Activated CD4-positive, alpha-beta T cell treated with anti-CD3 and anti-CD28 coated beads, Interleukin-2, amount 10 ng/mL, durations not matched to agents 7 days and 5 days (primary cell): ENCODE measurements at regions not wholly inside any gene's neighbourhood (a gene's known extent, or its start where the extent isn't known, plus 50 kb on each side); places are given as distances from the start of the nearest gene placed in this dataset.

Experiments used
- CTCF ChIA-PET: fragments of 350-600 bp; sonication (Branson Sonifier 250); formaldehyde crosslinking; loops from one replicate; lab custom pipeline; 2021; ENCODE audit warnings: antibody characterized with exemption; lab: Charles Lee
- POLR2A ChIA-PET: fragments of 350-600 bp; sonication (Branson Sonifier 250); formaldehyde crosslinking; loops from one replicate; lab custom pipeline; 2021; ENCODE audit warnings: antibody characterized with exemption; lab: Charles Lee
- DNase-seq: peaks from one replicate; pipeline ENCODE4 v3.0.0-alpha.2; 2020
- H3K27ac Mint-ChIP-seq: one replicate; pipeline ENCODE4 v1.8.0; 2021; ENCODE audit warnings: mild to moderate bottlenecking, moderate library complexity, mixed read lengths
- H3K27me3 Mint-ChIP-seq: one replicate; pipeline ENCODE4 v1.8.0; 2021; ENCODE audit warnings: mixed read lengths
- H3K36me3 Mint-ChIP-seq: one replicate; pipeline ENCODE4 v1.8.0; 2021; ENCODE audit warnings: low read depth, mixed read lengths
- H3K4me1 Mint-ChIP-seq: one replicate; pipeline ENCODE4 v1.8.0; 2021; ENCODE audit warnings: mixed read lengths
- H3K4me3 Mint-ChIP-seq: one replicate; pipeline ENCODE4 v1.8.0; 2021; ENCODE audit warnings: mild to moderate bottlenecking, moderate library complexity, mixed read lengths
- H3K9me3 Mint-ChIP-seq: one replicate; pipeline ENCODE4 v1.8.0; 2021; ENCODE audit warnings: mixed read lengths

DNA sequence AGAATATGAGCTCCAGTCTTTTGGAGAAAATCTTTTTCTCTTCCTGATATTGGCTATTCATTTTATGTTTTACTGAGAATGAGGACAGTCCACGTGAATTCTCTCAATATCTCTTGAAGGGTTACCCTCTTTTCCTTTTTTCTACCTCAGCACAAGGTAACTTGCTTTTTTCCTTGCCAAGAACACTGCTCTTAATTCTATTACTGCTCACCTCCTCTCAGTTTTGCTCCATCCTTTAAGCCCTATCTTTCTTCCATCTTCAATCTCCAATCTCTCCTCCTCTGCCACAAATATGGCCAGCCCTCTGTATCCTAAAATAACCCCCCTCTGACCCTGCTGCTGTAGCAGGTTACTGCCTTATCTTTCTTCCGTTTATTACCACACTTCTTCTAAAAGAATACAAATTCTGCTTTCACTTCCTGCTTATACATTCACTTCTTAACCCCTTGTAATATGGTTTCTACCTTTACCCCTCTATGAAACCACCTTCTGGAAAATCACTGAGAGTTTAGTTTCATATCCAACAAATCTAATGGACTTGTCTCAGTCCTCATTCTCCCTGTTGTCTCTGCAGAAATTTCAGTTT is 89.0 kb downstream of the NFKBIZ start:
- Mint-ChIP-seq H3K27ac (no peak overlapping the region), H3K36me3 (peaks cover 16% of the 10 kb centered on the region), H3K4me1 (peaks cover 43% of the 10 kb centered on the region), H3K9me3 (peaks cover under 1% of the 10 kb centered on the region), H3K27me3 (peaks cover 14% of the 10 kb centered on the region), H3K4me3 (no peak overlapping the region)
- no peak for DNase-seq
- ChIA-PET CTCF (interaction anchor here (0.6 to 0.7 kb wide), 2 partner anchors 14 to 68 kb away, joined by 3 read pairs; no protein-coding TSS in a partner anchor), POLR2A (no interaction called here)

DNA sequence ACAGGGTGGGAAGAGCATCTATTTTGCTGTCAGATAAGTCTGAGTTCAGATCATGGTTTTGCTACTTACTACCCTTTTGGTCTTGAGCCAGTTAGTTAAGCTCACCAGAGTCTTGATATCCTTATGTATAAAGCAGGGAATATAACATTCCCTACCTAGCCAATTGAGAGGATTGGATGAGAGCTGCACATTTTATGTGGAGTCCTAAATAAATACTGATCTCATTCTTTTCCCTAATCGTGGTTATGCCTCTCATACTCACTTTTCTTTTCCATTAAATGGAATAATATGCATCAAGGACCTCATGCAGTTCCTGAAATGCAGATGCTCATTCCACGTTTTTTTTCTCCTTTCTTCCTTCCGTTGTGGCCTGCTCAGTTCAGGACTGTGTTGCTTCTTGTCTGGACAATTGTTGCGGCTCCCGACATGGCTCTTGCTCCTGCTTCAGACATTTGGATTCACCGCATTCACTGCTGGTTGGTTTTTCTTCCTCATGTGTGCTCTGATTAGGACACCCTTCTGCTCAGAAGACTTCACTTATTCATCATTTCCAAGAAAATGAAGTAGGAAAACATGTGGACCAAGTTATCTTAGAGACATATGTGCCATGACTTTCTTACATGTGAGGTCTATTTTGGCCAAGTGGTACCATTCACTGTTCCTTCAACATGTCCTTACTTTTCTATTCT is 90.2 kb downstream of the NFKBIZ start:
- ChIA-PET CTCF (no interaction called here), POLR2A (no interaction called here)
- H3K4me3 Mint-ChIP-seq: no peak overlapping the region
- DNase-seq: no peak
- peaks cover 11% of the 10 kb centered on the region for H3K27me3 Mint-ChIP-seq
- peaks cover 42% of the 10 kb centered on the region for H3K4me1 Mint-ChIP-seq
- H3K36me3 Mint-ChIP-seq: peaks cover 11% of the 10 kb centered on the region
- H3K27ac Mint-ChIP-seq: no peak overlapping the region
- no peaks in the 10 kb centered on the region for H3K9me3 Mint-ChIP-seq

DNA sequence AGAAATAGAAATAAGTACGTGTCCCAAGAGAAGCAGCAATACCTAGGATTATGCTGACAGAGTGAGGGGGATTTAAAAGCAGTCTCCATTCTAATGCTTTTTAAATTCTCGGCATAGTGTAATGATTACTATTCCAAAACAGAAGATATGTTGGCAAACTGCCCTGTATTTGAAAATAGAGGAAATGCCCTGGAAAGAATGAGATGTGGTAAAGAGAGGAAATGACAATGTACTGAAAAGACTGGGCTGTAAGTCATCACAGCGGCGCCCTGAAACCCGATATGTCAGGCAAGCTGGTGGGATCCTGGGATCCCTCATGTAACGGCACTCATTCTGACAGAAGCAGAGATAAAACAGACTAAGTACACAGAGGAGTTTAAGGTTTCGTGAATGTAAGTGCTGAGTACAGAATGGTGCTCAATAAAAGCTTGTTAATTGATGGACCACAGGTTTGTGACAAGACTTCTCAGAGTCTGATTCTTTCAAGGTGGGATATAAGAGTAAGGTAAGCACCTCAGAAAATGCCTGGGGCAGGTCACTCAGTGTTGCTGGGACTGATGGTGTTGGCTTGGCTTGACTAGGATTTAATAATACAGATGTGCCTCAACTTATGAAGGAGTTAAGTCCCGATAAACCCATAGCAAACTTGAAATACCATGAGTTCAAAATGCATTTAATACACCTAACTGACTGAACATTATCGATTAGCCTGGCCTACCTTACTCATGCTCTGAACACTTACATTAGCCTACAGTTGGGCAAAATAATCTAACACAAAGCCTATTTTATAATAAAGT is 91.4 kb downstream of the NFKBIZ start:
- H3K4me3 Mint-ChIP-seq: no peak overlapping the region
- H3K27ac Mint-ChIP-seq: no peak overlapping the region
- peaks cover 10% of the 10 kb centered on the region for H3K27me3 Mint-ChIP-seq
- POLR2A ChIA-PET: no interaction called here
- CTCF ChIA-PET: no interaction called here
- H3K36me3 Mint-ChIP-seq: peaks cover 5% of the 10 kb centered on the region
- H3K4me1 Mint-ChIP-seq: peaks cover 36% of the 10 kb centered on the region
- no peaks in the 10 kb centered on the region for H3K9me3 Mint-ChIP-seq
- DNase-seq: no peak

DNA sequence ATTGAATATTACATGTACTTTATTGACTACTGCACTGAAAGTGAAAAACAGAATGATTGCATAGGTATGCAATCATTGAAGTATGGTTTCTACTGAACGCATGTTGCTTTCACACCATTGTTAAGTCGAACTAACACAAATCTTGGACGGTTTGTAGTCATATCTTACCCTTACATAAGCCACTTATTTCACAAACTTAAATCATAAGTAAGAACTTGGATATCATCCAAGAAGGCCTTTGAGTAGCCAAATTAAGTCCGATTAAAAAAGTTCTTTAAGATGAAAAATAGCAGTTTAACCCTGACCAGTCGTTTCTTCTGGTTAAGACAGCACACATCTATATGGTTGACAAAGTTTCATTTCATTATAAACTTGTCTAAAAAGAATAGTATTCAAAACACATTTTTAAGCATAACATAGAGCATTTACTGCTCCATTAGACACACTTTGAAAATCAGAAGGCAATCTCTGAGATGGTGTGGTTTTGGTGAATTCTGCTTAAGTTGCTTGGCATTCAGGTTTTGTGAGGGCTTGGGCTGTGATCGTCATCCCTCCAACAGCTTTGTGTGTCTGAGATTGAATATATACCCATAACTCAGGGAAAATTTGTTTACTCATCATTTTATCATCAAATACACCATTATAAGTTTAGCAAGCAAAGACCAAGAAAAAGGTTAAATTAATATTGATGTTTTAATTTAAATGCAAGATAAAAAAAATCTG is 92.2 kb downstream of the NFKBIZ start:
- CTCF ChIA-PET: no interaction called here
- POLR2A ChIA-PET: no interaction called here
- Mint-ChIP-seq H3K4me3 (no peak overlapping the region), H3K36me3 (peaks cover 5% of the 10 kb centered on the region), H3K4me1 (peaks cover 33% of the 10 kb centered on the region), H3K27me3 (peaks cover 16% of the 10 kb centered on the region), H3K27ac (no peak overlapping the region), H3K9me3 (no peaks in the 10 kb centered on the region)
- DNase-seq: no peak

DNA sequence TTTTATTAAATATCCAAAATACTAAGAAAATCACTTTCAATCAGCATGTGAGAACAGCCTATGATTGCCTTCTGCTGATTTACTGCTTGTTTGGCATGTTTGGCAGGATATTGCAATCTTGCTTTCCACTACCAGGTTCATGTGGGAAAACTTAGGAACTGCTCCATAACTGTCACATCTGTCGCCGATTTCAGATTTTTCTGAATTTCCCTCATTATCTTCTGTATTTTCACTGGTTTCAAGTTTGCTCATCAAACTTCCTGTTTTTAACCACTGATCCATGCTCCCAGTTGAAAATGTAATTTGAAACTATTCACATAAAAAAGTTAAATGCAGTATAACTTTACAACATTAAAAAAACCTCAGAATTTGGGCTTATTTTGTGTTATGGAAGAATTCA is 93.0 kb downstream of the NFKBIZ start:
- POLR2A ChIA-PET: no interaction called here
- peaks cover 25% of the 10 kb centered on the region for H3K4me1 Mint-ChIP-seq
- H3K9me3 Mint-ChIP-seq: no peaks in the 10 kb centered on the region
- H3K27me3 Mint-ChIP-seq: peaks cover 16% of the 10 kb centered on the region
- peak overlapping the region; percentile 18 for H3K4me3 Mint-ChIP-seq
- CTCF ChIA-PET: no interaction called here
- no peak overlapping the region for H3K27ac Mint-ChIP-seq
- DNase-seq: no peak
- H3K36me3 Mint-ChIP-seq: no peaks in the 10 kb centered on the region

DNA sequence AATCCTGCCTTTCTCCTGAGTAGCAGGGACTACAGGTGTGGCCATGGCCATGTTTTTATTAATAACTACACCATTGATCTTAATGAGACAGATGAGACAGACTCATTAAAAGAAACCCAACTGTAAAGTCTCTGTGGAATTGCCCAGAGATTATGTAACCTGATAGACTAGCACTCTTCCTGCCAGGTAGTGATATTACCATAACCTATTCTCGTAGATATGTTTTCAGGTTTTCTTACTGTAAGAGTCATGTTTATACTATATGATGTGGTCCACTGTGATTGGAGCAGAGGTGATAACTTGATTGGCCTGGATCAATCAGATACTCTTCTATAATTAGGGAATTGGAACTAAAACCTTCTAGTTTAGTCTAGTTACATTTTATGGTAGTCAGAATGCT is 93.7 kb downstream of the NFKBIZ start:
- Mint-ChIP-seq H3K27ac (no peak overlapping the region), H3K4me1 (peaks cover 24% of the 10 kb centered on the region), H3K27me3 (peaks cover 16% of the 10 kb centered on the region), H3K36me3 (no peaks in the 10 kb centered on the region), H3K9me3 (peaks cover 2% of the 10 kb centered on the region), H3K4me3 (no peak overlapping the region)
- CTCF ChIA-PET: no interaction called here
- DNase-seq: no peak
- POLR2A ChIA-PET: no interaction called here

DNA sequence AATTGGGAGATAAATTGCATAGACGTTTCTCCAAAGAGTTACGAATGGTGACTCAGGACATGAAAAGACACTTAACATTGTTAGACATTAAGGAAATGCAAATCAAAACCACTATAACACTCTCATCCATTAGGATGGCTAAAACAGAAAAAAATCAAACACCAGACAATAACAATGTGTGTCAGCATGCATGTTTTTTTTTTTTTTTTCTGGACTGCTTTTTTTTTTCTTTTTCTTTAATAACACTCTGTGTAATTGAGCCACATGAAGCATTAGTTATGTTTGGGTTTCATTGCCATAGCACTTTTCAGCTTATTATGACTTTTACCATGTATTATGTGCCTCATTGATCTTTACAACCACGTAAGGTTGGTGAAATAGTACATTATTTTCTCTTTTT is 95.0 kb downstream of the NFKBIZ start:
- CTCF ChIA-PET: no interaction called here
- POLR2A ChIA-PET: no interaction called here
- no peak for DNase-seq
- Mint-ChIP-seq H3K27me3 (peaks cover 16% of the 10 kb centered on the region), H3K9me3 (peaks cover 2% of the 10 kb centered on the region), H3K36me3 (no peaks in the 10 kb centered on the region), H3K4me3 (no peak overlapping the region), H3K4me1 (peaks cover 24% of the 10 kb centered on the region), H3K27ac (no peak overlapping the region)

DNA sequence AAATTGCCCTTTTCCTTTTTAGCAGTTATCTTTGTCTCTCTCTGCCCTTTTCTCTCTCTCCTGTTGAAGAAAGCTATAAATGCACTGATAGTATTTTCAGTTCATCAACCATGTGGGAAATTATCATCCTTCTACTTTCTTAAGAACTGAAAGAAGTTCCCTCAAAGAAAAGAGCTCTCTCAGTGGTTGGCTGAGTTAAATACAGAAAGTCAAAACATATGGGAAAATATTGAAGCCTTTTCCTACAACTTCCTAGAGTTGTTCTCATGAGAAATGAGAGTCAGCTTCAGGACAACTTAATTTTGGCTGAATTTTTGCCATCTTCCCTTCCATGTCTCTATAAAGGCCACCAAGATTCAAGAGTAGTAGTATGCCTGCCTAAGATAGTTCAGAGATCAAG is 96.7 kb downstream of the NFKBIZ start:
- peaks cover 2% of the 10 kb centered on the region for H3K9me3 Mint-ChIP-seq
- no peak overlapping the region for H3K4me3 Mint-ChIP-seq
- peaks cover 29% of the 10 kb centered on the region for H3K4me1 Mint-ChIP-seq
- DNase-seq: no peak
- H3K27ac Mint-ChIP-seq: no peak overlapping the region
- peaks cover 20% of the 10 kb centered on the region for H3K27me3 Mint-ChIP-seq
- ChIA-PET CTCF (interaction anchor here (0.9 to 1.1 kb wide), 2 partner anchors 10 to 15 kb away, joined by 3 to 6 read pairs; no protein-coding TSS in a partner anchor), POLR2A (interaction anchor here (0.5 kb wide), 1 partner anchor 150 kb away, joined by 3 read pairs; no protein-coding TSS in a partner anchor)
- no peaks in the 10 kb centered on the region for H3K36me3 Mint-ChIP-seq

DNA sequence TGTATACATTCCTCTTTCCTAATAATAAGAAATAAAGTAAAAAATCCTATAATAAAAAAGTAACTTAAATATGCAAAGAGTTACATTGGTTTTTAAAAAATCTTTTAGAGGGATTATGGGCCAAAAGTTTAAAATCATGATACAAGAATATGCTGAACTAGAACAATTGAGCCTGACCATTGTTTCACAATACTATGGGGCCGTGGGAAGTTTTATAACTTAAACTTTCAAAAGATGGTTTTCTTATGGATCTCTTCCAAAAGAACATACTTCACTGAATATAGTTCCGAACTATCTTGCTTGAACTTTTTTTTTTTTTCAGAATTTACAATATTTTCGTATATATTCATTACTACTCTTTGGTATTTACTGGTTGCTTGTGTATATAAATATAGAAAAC is 97.6 kb downstream of the NFKBIZ start:
- Mint-ChIP-seq H3K36me3 (no peaks in the 10 kb centered on the region), H3K9me3 (peaks cover 2% of the 10 kb centered on the region), H3K27me3 (peaks cover 19% of the 10 kb centered on the region), H3K4me1 (peaks cover 24% of the 10 kb centered on the region), H3K27ac (no peak overlapping the region), H3K4me3 (no peak overlapping the region)
- DNase-seq: no peak
- POLR2A ChIA-PET: no interaction called here
- CTCF ChIA-PET: no interaction called here

DNA sequence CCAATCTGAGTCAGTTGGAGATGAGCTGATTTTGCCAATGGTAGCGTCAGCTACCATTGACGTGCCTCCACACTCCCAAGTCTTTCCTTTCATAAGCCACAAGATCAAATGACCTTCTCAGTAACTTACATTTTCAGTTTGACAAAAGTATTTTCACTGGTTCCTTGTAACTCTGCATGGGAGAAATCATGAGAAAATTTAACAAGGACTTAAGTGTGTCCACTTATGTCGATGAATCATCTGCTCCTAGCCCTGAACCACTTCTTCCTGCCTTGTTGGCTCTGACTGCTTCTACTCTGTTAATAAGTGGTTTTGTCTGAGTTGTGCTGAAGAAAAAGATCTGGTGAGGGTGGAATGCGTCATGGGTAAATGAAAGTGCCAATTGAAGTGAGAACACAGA is 101.2 kb downstream of the NFKBIZ start:
- Mint-ChIP-seq H3K27ac (no peak overlapping the region), H3K36me3 (no peaks in the 10 kb centered on the region), H3K9me3 (peaks cover 8% of the 10 kb centered on the region), H3K4me1 (peaks cover 9% of the 10 kb centered on the region), H3K4me3 (no peak overlapping the region), H3K27me3 (peaks cover 11% of the 10 kb centered on the region)
- ChIA-PET POLR2A (no interaction called here), CTCF (interaction anchor here (1.5 to 1.8 kb wide), 2 partner anchors 13 to 33 kb away, joined by 3 to 5 read pairs; no protein-coding TSS in a partner anchor)
- DNase-seq: no peak

DNA sequence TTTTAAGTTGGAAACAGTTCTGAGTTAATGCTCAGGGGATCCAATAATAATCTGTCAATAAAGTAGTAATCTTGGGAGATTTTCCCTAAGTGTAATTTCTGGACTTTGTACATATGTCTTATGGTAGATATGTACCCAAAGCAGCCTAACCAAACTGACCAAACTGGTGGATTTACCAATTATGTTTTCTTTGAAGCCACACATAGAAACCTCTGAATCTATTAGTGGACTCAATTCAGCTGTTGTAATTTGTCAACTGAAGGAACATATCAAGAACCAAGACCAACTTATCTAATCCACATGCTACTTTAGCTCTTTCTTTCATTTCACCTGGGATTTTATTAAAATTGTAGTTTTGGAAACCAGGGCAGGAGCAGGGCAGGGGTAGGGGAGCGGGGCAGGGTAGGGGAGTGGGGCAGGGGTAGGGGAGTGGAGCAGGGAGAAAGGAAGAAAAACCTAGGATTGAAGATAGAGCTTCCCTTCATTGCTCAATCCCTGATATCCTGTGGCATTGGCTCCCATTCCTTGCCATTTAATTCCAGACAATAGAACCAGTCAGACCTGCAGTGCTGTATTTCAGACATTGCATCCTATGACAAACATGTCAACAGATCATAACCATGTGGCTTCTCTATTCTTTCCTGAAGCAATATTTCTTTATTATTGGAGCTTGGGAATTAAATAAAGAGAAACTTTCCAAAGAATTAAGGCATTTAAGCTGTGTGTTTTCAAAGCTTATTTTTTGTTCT is 101.8 kb downstream of the NFKBIZ start:
- POLR2A ChIA-PET: no interaction called here
- Mint-ChIP-seq H3K9me3 (peaks cover 8% of the 10 kb centered on the region), H3K4me3 (no peak overlapping the region), H3K27ac (no peak overlapping the region), H3K4me1 (peaks cover 5% of the 10 kb centered on the region), H3K36me3 (no peaks in the 10 kb centered on the region), H3K27me3 (peaks cover 6% of the 10 kb centered on the region)
- DNase-seq: no peak
- CTCF ChIA-PET: interaction anchor here (0.8 to 1.8 kb wide), 4 partner anchors 12 to 33 kb away, joined by 3 to 5 read pairs (median 4); no protein-coding TSS in a partner anchor

DNA sequence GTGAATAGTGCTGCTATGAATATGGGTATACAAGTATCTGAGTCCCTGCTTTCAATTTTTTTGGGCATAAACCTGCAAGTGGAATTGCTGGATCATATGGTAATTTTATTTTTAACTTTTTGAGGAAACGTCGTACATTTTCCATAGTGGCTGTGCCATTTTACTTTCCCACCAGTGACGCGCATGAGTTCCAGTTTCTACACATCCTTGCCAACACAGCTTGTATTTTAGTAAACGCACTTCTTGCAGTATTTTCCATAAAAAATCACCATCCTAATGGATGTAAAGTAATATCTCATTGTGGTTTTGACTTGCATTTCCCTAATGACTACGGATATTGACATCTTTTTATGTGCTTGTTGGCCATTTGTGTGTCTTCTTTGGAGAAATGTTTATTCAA is 105.0 kb downstream of the NFKBIZ start:
- POLR2A ChIA-PET: no interaction called here
- H3K4me1 Mint-ChIP-seq: peaks cover 5% of the 10 kb centered on the region
- CTCF ChIA-PET: no interaction called here
- peaks cover 6% of the 10 kb centered on the region for H3K9me3 Mint-ChIP-seq
- peaks cover 10% of the 10 kb centered on the region for H3K27me3 Mint-ChIP-seq
- no peak overlapping the region for H3K4me3 Mint-ChIP-seq
- H3K27ac Mint-ChIP-seq: no peak overlapping the region
- DNase-seq: no peak
- no peaks in the 10 kb centered on the region for H3K36me3 Mint-ChIP-seq
